Heart right ventricle (tissue), 16 donors: ENCODE measurements at regions not wholly inside any gene's neighbourhood (a gene's known extent, or its start where the extent isn't known, plus 50 kb on each side); places are given as distances from the start of the nearest gene placed in this dataset.

Source experiments
- ATAC-seq, 8 donors: fragments of 200-7000 bp; cut with Tn5 transposase; one replicate each; pipeline ENCODE4 v1.9.1; 2020; ENCODE audit warnings: mild to moderate bottlenecking in 8 of 8, moderate library complexity in 8 of 8, moderate number of reproducible peaks in 1 of 8
- DNase-seq, 2 donors: peaks; one replicate each; pipeline ENCODE4 v3.0.0-alpha.2; 2020
- H3K27ac ChIP-seq, 10 donors: fragments of 200-600 bp; sonication (generic) in 2 of 10; one replicate each; pipeline versions ENCODE4 v1.5.0 to v1.8.0; 2020 to 2022; ENCODE audit warnings: mild to moderate bottlenecking in 3 of 10
- H3K27me3 ChIP-seq, 7 donors: fragments of 200-600 bp; one replicate each; pipeline ENCODE4 v1.8.0; 2021 to 2022; ENCODE audit warnings: mild to moderate bottlenecking in 2 of 7
- H3K36me3 ChIP-seq, 9 donors: fragments of 200-600 bp; sonication (generic) in 1 of 9; one replicate each; pipeline versions ENCODE4 v1.5.0 to v1.8.0; 2020 to 2022; ENCODE audit warnings: mild to moderate bottlenecking in 2 of 9
- H3K4me1 ChIP-seq, 9 donors: fragments of 200-600 bp; sonication (generic) in 1 of 9; one replicate each; pipeline versions ENCODE4 v1.5.0 to v1.8.0; 2020 to 2022; ENCODE audit warnings: mild to moderate bottlenecking in 4 of 9
- H3K4me3 ChIP-seq, 10 donors: fragments of 200-600 bp; sonication (generic) in 2 of 10; one replicate each; pipeline versions ENCODE4 v1.5.0 to v1.8.0; 2020 to 2022; ENCODE audit warnings: mild to moderate bottlenecking in 7 of 10, moderate library complexity in 2 of 10
- H3K9me3 ChIP-seq, 11 donors: fragments of 200-600 bp in 10 of 11; sonication (generic) in 2 of 11; one replicate each; pipeline versions ENCODE4 v1.5.0 to v1.8.0; 2013 to 2022; ENCODE audit warnings: mild to moderate bottlenecking in 2 of 11, control low read depth in 1 of 11, moderate library complexity in 1 of 11
- WGBS, 2 donors: extraction: QIAGEN DNeasy Blood & Tissue Kit; methylation state at CpG; one replicate each; pipeline ENCODE4 v1.1.7; 2013; ENCODE audit warnings: inconsistent platforms in 1 of 2; 5-methylcytosine and 5-hydroxymethylcytosine counted together
- intact Hi-C, 10 donors: fragments of 100-400 bp; cut with DNase I; formaldehyde crosslinking; loops; one replicate each; pipeline versions ENCODE4 v1.11.1 to v1.14.2; 2022
- TF ChIP-seq, protein P1 (sequence below), 9 donors: fragments of 200-600 bp; sonication (generic) in 2 of 9; IDR thresholded peaks; one replicate each; pipeline versions ENCODE4 v1.5.0 to v1.8.0; 2021 to 2022; ENCODE audit warnings: antibody characterized with exemption in 9 of 9, mild to moderate bottlenecking in 5 of 9, moderate library complexity in 1 of 9
- donor health status: Arrhythmogenic right ventricular cardiomyopathy.
- donor health status: ischemic (EF 13 %, LVEDD 7.1; RV severe dilation, severe dysfunction).
- donor health status: healthy with polysubstance abuse.
- donor health status: DM: no; HTN: yes; CAD: no.
- donor health status: DM: no; HTN: no; CAD: no.
- donor health status: ischemic (EF 25% LVEDD 6.9; RV normal size, moderate dysfunction).
- donor health status: ischemic (EF 25% LVEDD 5.7; RV mildly dilated, moderate dysfunction).
- donor health status: healthy.
- donor health status: DM: yes; HTN: yes; CAD: no.
- donor health status: Ischemic cardiomyopathy.
- donor health status: ischemic (EF 35%, LVEDD 5.7; RV mildly dilated, moderate dysfunction).
- donor health status: nonischemic (EF 11% LVEDD 7.7; RV severe dilation, severe dysfunction).
- donor health status: DM: yes; HTN: yes; CAD: no.
- donor health status: PGD.
- donor health status: ischemic (EF 29% LVEDD 5.4; RV normal size, mild dysfunction).
- donor health status: nonischemic (EF 23%, LVEDD 6.1; RV moderate dilation, normal function).

GRCh38 chr1:164101802-164102201 lies 457.2 kb upstream of the PBX1 start:
- 88 to 94% methylated on average over 2 of the region's 2 CpGs for WGBS, 2 donors
- TF ChIP-seq, protein P1, sequence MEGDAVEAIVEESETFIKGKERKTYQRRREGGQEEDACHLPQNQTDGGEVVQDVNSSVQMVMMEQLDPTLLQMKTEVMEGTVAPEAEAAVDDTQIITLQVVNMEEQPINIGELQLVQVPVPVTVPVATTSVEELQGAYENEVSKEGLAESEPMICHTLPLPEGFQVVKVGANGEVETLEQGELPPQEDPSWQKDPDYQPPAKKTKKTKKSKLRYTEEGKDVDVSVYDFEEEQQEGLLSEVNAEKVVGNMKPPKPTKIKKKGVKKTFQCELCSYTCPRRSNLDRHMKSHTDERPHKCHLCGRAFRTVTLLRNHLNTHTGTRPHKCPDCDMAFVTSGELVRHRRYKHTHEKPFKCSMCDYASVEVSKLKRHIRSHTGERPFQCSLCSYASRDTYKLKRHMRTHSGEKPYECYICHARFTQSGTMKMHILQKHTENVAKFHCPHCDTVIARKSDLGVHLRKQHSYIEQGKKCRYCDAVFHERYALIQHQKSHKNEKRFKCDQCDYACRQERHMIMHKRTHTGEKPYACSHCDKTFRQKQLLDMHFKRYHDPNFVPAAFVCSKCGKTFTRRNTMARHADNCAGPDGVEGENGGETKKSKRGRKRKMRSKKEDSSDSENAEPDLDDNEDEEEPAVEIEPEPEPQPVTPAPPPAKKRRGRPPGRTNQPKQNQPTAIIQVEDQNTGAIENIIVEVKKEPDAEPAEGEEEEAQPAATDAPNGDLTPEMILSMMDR (IDR thresholded peaks at IDR 0.05) = no peak

DNA sequence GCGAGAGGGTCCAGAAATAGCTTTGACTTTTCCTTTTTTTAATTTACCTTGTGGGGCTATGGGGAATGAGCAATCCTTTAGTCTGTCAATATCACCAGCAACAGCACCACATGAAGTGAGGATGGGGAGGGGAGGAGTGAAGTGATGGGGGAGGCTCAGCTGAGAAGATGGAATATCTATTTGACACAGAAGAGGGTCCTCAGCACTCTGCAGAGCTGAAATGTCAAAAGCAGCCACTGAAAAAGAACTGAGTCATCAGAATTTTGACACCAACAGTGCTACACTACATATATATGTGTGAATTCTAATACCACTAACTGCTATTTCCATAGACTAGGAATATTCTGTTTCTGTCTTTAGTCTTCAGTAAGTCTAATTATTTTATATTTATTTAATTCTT lies 427.0 kb upstream of the PBX1 start:
- Histone ChIP-seq H3K27ac (no peak overlapping the region), H3K4me3 (no peak overlapping the region), H3K9me3 (peaks cover 0 to 15% (median 0%) of the 10 kb centered on the region in 11 donors), H3K4me1 (no peaks in the 10 kb centered on the region), H3K27me3 (no peaks in the 10 kb centered on the region), H3K36me3 (no peaks in the 10 kb centered on the region)
- no peak for ATAC-seq
- no peak for DNase-seq
- intact Hi-C loops = no loop called here
- TF ChIP-seq, protein P1 (IDR thresholded peaks at IDR 0.05) = no peak
- 86 to 91% methylated on average over 1 of the region's 1 CpG for WGBS, 2 donors

More at GRCh38 chr1:164101802-164102201, 457.2 kb upstream of the PBX1 start:
- H3K4me3 ChIP-seq = no peak overlapping the region
- DNase-seq (no peak), ATAC-seq (no peak)
- H3K4me1 ChIP-seq = no peaks in the 10 kb centered on the region
- intact Hi-C loops = no loop called here
- no peak overlapping the region for H3K27ac ChIP-seq
- peaks cover 0 to 13% (median 0%) of the 10 kb centered on the region in 11 donors for H3K9me3 ChIP-seq
- H3K36me3 ChIP-seq = no peaks in the 10 kb centered on the region
- H3K27me3 ChIP-seq = no peaks in the 10 kb centered on the region

DNA sequence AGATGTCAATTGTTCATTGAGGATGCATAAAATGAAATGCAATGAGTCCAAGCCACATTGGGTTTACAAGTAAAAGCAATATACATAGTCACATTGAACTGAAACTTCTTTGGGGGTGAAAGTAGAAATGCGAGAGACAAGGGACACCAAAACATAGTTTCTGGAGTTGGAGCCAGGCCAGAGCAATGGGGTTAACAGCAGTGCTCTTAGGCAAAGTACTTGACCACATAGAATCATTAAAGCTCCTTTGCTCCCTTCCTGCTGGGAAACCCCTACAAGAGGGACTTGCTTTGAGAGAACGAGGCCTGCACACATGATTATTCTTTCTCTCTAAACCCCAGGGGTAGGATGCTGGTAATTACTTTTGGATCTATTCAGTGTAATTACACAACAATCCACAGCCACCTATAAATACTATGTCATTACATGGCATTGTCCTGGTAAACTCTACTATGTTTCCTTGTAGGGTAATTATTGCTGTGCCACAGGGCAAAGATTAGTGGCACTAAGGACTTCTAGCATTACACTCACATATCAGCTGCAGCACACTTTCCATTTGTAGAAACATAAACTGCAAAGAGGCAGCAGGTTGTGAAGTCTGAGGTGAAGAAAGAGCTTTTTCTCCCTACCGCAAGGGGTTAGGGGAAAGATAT lies 421.6 kb upstream of the PBX1 start:
- TF ChIP-seq, protein P1 (IDR thresholded peaks at IDR 0.05) = no peak
- Histone ChIP-seq H3K27me3 (no peaks in the 10 kb centered on the region), H3K36me3 (no peaks in the 10 kb centered on the region), H3K9me3 (peaks cover 0 to 9% (median 0%) of the 10 kb centered on the region in 11 donors), H3K27ac (no peak overlapping the region), H3K4me3 (no peak overlapping the region), H3K4me1 (no peaks in the 10 kb centered on the region)
- intact Hi-C loops = no loop called here
- WGBS, 2 donors = 84 to 86% methylated on average over 3 of the region's 3 CpGs
- ATAC-seq (no peak), DNase-seq (no peak)

DNA sequence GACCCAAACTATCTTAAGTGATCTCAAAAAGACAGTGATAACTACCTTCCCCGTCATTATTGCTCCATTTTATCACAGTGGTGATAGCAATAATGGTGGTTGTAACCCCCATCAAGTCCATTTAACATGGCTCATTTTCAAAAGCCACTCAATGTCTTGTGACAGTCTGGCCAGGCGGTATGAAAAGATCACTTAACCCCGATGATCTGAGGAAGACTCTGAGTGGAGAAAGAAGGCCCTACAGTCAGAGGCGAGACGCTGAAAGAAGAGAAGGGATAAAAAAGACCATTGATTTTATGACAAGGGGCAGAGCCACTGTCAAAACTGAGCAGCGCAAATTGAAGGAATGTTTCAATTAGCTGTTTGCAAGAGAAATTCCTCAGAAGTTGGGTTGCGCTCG lies 417.2 kb upstream of the PBX1 start:
- Histone ChIP-seq H3K4me1 (no peaks in the 10 kb centered on the region), H3K27me3 (no peaks in the 10 kb centered on the region), H3K9me3 (peaks cover 0 to 2% (median 0%) of the 10 kb centered on the region in 11 donors), H3K36me3 (no peaks in the 10 kb centered on the region), H3K4me3 (no peak overlapping the region), H3K27ac (no peak overlapping the region)
- ATAC-seq (no peak), DNase-seq (no peak)
- TF ChIP-seq, protein P1 (IDR thresholded peaks at IDR 0.05) = no peak
- intact Hi-C loops = no loop called here
- 65 to 68% methylated on average over 8 of the region's 8 CpGs for WGBS, 2 donors
